PC-3 (cell line): ENCODE measurements at regions not wholly inside any gene's neighbourhood (a gene's known extent, or its start where the extent isn't known, plus 50 kb on each side); places are given as distances from the start of the nearest gene placed in this dataset.

Experiments used
- ATAC-seq: fragments of 200-7000 bp; cut with Tn5 transposase; 2 replicates; pipeline ENCODE4 v1.9.1; 2020; ENCODE audit warnings: mild to moderate bottlenecking, moderate library complexity
- BruUV-seq: library from RNA; stranded (reverse); fragments of 400-500 nt; replicated peaks from 2 replicates; lab custom pipeline; 2021; lab: Mats Ljungman, UMichigan
- CTCF ChIA-PET: fragments of 300-600 bp; sonication (Branson Sonifier 250); formaldehyde crosslinking; loops from one replicate; lab custom pipeline; 2022; ENCODE audit warnings: antibody characterized with exemption; lab: Charles Lee
- POLR2A ChIA-PET: fragments of 300-600 bp; sonication (Branson Sonifier 250); formaldehyde crosslinking; loops from one replicate; lab custom pipeline; 2022; ENCODE audit warnings: antibody characterized with exemption; ENCODE audit not compliant: unreplicated experiment; lab: Charles Lee
- DNase-seq: peaks from one replicate; pipeline ENCODE4 v3.0.0-alpha.2; 2015
- H2AFZ ChIP-seq: fragments of 300-600 bp; sonication (generic); 2 replicates; pipeline ENCODE4 v1.6.0; 2016; ENCODE audit warnings: antibody characterized with exemption, low read length
- H3F3A ChIP-seq: fragments of 300-600 bp; sonication (generic); one replicate; pipeline ENCODE4 v1.6.0; 2017; ENCODE audit warnings: antibody characterized with exemption, low read length, control low read depth, mild to moderate bottlenecking; ENCODE audit not compliant: unreplicated experiment
- H3K27ac ChIP-seq: fragments of 300-600 bp; sonication (generic); 2 replicates; pipeline ENCODE4 v1.5.1; 2016; ENCODE audit warnings: mild to moderate bottlenecking, low read length
- H3K27me3 ChIP-seq: fragments of 300-600 bp; sonication (generic); 2 replicates; pipeline ENCODE4 v1.6.1; 2016; ENCODE audit warnings: low read length, mixed read lengths
- H3K36me3 ChIP-seq: fragments of 300-600 bp; sonication (generic); 2 replicates; pipeline ENCODE4 v1.6.1; 2016; ENCODE audit warnings: low read depth, mixed run types, low read length, mixed read lengths
- H3K4me1 ChIP-seq: fragments of 300-600 bp; sonication (generic); 2 replicates; pipeline ENCODE4 v1.5.1; 2016; ENCODE audit warnings: low read length; ENCODE audit not compliant: insufficient read depth
- H3K4me2 ChIP-seq: fragments of 300-600 bp; sonication (generic); 2 replicates; pipeline ENCODE4 v1.6.0; 2016; ENCODE audit warnings: low read length
- H3K4me3 ChIP-seq: fragments of 300-600 bp; sonication (generic); 2 replicates; pipeline ENCODE4 v1.5.1; 2016; ENCODE audit warnings: mild to moderate bottlenecking, low read length, mixed read lengths
- H3K79me2 ChIP-seq: fragments of 300-600 bp; sonication (generic); 2 replicates; pipeline ENCODE4 v1.6.1; 2017; ENCODE audit warnings: low read length, mixed read lengths
- H3K9ac ChIP-seq: fragments of 300-600 bp; sonication (generic); 2 replicates; pipeline ENCODE4 v1.6.0; 2016; ENCODE audit warnings: mild to moderate bottlenecking, low read length
- H3K9me2 ChIP-seq: fragments of 300-600 bp; sonication (generic); replicated peaks from 2 replicates; pipeline ENCODE4 v1.6.1; 2016; ENCODE audit warnings: mixed run types, low read length, mixed read lengths
- H3K9me3 ChIP-seq: fragments of 300-600 bp; sonication (generic); 2 replicates; pipeline ENCODE4 v1.6.1; 2016; ENCODE audit warnings: low read length, mixed read lengths
- H4K20me1 ChIP-seq: fragments of 300-600 bp; sonication (generic); 2 replicates; pipeline ENCODE4 v1.6.1; 2016; ENCODE audit warnings: low read length, mixed read lengths
- EZH2 ChIP-seq: fragments of 300-600 bp; sonication (generic); IDR thresholded peaks from one replicate; pipeline ENCODE4 v1.6.1; 2017; ENCODE audit warnings: antibody characterized with exemption, mild to moderate bottlenecking, low read length; ENCODE audit not compliant: unreplicated experiment
- EZH2phosphoT487 ChIP-seq: fragments of 300-600 bp; sonication (generic); IDR thresholded peaks from 2 replicates; pipeline ENCODE4 v1.6.1; 2018; ENCODE audit warnings: mild to moderate bottlenecking, antibody characterized with exemption, low read length, borderline replicate concordance
- intact Hi-C: fragments of 100-400 bp; cut with micrococcal nuclease; formaldehyde crosslinking; loops from 2 replicates; pipeline ENCODE4 v1.9.0; 2023
- TF ChIP-seq, protein P1 (sequence below): fragments of 300-600 bp; sonication (generic); conservative IDR thresholded peaks from 2 replicates; pipeline ENCODE4 v1.5.1; 2017; ENCODE audit warnings: antibody characterized with exemption, low read depth, mild to moderate bottlenecking, low read length

GRCh38 chr11:116646191-116646590 is 126.6 kb downstream of the BUD13 start:
- TF ChIP-seq EZH2 (no peak), EZH2phosphoT487 (no peak)
- TF ChIP-seq, protein P1, sequence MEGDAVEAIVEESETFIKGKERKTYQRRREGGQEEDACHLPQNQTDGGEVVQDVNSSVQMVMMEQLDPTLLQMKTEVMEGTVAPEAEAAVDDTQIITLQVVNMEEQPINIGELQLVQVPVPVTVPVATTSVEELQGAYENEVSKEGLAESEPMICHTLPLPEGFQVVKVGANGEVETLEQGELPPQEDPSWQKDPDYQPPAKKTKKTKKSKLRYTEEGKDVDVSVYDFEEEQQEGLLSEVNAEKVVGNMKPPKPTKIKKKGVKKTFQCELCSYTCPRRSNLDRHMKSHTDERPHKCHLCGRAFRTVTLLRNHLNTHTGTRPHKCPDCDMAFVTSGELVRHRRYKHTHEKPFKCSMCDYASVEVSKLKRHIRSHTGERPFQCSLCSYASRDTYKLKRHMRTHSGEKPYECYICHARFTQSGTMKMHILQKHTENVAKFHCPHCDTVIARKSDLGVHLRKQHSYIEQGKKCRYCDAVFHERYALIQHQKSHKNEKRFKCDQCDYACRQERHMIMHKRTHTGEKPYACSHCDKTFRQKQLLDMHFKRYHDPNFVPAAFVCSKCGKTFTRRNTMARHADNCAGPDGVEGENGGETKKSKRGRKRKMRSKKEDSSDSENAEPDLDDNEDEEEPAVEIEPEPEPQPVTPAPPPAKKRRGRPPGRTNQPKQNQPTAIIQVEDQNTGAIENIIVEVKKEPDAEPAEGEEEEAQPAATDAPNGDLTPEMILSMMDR = no peak
- Histone ChIP-seq H3K79me2 (no peaks in the 10 kb centered on the region), H3K4me3 (no peak overlapping the region), H3K27me3 (peaks cover 26% of the 10 kb centered on the region), H2AFZ (no peak overlapping the region), H3K36me3 (no peaks in the 10 kb centered on the region), H3K9me2 (no peaks in the 10 kb centered on the region), H3K4me1 (no peaks in the 10 kb centered on the region), H3K4me2 (no peak overlapping the region), H4K20me1 (no peaks in the 10 kb centered on the region), H3K27ac (no peak overlapping the region), H3K9me3 (no peaks in the 10 kb centered on the region), H3F3A (no peaks in the 10 kb centered on the region), H3K9ac (no peak overlapping the region)
- ATAC-seq = no peak
- CTCF ChIA-PET = no interaction called here
- intact Hi-C loops = no loop called here
- no TSS peak for BruUV-seq
- POLR2A ChIA-PET = no interaction called here
- DNase-seq = no peak

- H3K4me3 ChIP-seq = no peak overlapping the region
- DNase-seq = no peak
- H3K36me3 ChIP-seq = no peaks in the 10 kb centered on the region
- no peaks in the 10 kb centered on the region for H4K20me1 ChIP-seq
- ATAC-seq = no peak
- H3K79me2 ChIP-seq = no peaks in the 10 kb centered on the region
- TF ChIP-seq, protein P1 = 0 out of 2 replicates have a peak, but pooled peaks have one; percentile 13
- no peak for TF ChIP-seq EZH2phosphoT487
- H3K4me2 ChIP-seq = no peak overlapping the region
- no peaks in the 10 kb centered on the region for H3K9me2 ChIP-seq
- no peak overlapping the region for H3K27ac ChIP-seq
- H3K4me1 ChIP-seq = no peaks in the 10 kb centered on the region
- no peaks in the 10 kb centered on the region for H3K9me3 ChIP-seq
- ChIA-PET POLR2A (no interaction called here), CTCF (no interaction called here)
- H3F3A ChIP-seq = no peaks in the 10 kb centered on the region
- BruUV-seq = no TSS peak
- H3K27me3 ChIP-seq = peaks cover 20% of the 10 kb centered on the region
- intact Hi-C loops = loop anchor here (5.0 kb wide), 1 partner anchor 1308 kb away; no protein-coding TSS in a partner anchor
- H2AFZ ChIP-seq = no peak overlapping the region
- H3K9ac ChIP-seq = no peak overlapping the region
These were observed 127.9 kb downstream of the BUD13 start for GRCh38 chr11:116644941-116645305.

DNA sequence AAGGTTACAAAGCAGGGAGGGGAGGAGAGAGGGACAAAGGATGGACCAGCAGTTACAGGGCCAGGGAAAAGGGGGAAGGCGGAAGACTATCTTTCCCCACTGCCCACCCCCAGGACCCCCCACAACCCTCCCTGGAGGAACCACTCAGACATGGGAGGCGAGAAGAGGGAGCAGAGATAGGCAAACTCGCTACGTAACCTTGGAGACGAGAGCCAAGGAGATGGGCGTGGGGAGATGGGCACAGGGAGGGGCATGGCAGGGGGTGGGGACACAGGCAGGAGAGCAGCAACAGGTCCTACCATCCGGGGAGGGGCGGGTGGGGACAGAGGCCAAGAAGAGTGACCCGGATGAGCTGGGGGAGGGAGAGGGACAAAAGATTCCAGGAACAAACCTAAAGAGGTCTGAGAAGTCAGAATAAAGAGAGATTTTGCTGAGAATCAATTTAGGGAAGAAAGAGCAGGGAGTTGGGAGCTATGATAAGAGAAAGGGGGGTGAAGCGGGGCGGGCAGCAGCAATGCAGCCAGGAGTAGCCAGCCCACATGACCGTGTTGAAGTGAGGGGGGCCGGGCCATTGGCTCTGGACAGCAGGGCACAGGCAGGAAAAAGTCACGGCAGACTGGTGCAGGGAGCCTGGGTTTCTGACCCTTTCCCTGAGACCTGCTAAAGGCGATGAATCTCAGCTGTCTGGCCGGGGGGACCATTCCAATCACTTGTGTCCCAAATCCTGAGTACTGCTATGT is 128.4 kb downstream of the BUD13 start:
- no TSS peak for BruUV-seq

More for the DNA sequence above, 128.4 kb downstream of the BUD13 start:
- POLR2A ChIA-PET = no interaction called here
- H3K9ac ChIP-seq = no peak overlapping the region
- no peak for DNase-seq
- H3K27me3 ChIP-seq = peaks cover 19% of the 10 kb centered on the region
- intact Hi-C loops = loop anchor here (5.0 kb wide), 1 partner anchor 1307 kb away; no protein-coding TSS in a partner anchor
- H3K4me1 ChIP-seq = no peaks in the 10 kb centered on the region
- no peaks in the 10 kb centered on the region for H3K9me3 ChIP-seq
- H3K9me2 ChIP-seq = no peaks in the 10 kb centered on the region
- H2AFZ ChIP-seq = no peak overlapping the region
- H3K27ac ChIP-seq = no peak overlapping the region
- H3F3A ChIP-seq = no peaks in the 10 kb centered on the region
- H3K79me2 ChIP-seq = no peaks in the 10 kb centered on the region
- CTCF ChIA-PET = no interaction called here
- H3K36me3 ChIP-seq = no peaks in the 10 kb centered on the region
- TF ChIP-seq, protein P1 = no peak
- TF ChIP-seq EZH2phosphoT487 (no peak), EZH2 (no peak)
- ATAC-seq = no peak
- no peak overlapping the region for H3K4me2 ChIP-seq
- no peaks in the 10 kb centered on the region for H4K20me1 ChIP-seq
- H3K4me3 ChIP-seq = no peak overlapping the region
